Prostate gland (tissue), 2 donors: ENCODE measurements at regions not wholly inside any gene's neighbourhood (a gene's known extent, or its start where the extent isn't known, plus 50 kb on each side); places are given as distances from the start of the nearest gene placed in this dataset.

Source experiments
- POLR2AphosphoS5 ChIP-seq: sonication (generic); formaldehyde crosslinking; IDR thresholded peaks from one replicate; pipeline ENCODE4 v1.6.1; 2017; ENCODE audit warnings: antibody characterized with exemption
- TF ChIP-seq, protein P1 (sequence below), 4 experiments: fragments of 200-600 bp in 2 of 4; fragments of 450-650 bp in 2 of 4; sonication (generic) in 2 of 4; IDR thresholded peaks; 1 replicate in 3 of 4; 2 replicates in 1 of 4; pipeline ENCODE4 v1.5.1; 2016 to 2019; ENCODE audit warnings: antibody characterized with exemption in 4 of 4, mild to moderate bottlenecking in 2 of 4, moderate library complexity in 2 of 4

DNA sequence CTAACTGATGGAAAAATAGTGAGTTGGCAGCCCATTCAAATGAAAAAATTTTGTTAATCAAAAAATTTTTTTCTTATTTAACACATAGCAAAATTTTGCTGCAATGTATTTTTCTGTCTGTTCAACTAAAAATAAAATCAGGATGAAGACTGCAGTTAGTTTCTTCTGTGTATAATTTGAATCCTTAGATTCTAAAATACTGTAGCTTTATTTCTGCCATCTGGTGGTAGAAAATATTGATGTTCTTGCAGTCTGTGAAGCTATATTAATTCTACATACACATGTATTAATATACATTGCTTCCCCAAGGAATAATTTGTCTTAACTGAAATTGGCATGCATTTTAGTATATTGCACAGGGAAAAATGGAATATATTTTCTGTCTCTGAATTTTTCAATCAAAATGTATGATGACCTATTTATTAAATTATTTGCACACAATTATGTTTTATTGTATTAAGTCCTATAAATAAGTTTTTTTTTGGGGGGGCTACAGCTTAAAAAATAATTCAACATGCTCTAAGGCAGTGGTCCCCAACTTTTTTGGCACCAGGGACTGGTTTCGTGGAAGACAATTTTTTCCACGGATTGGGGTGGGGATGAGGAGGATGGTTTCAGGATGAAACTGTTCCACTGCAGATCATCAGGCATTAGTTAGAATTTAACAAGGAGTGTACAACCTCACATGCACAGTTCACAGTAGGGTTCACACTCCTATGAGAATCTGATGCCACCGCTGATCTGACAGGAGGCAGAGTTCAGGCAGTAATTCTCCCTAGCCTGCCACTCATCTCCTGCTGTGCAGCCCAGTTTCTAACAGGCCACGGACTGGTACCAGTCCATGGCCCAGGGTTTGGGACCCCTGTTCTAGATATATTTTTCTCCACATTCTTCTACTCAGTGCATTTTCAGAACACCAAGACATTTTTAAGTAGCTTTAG is 119.4 kb downstream of the GNAT3 start:
- TF ChIP-seq, protein P1, sequence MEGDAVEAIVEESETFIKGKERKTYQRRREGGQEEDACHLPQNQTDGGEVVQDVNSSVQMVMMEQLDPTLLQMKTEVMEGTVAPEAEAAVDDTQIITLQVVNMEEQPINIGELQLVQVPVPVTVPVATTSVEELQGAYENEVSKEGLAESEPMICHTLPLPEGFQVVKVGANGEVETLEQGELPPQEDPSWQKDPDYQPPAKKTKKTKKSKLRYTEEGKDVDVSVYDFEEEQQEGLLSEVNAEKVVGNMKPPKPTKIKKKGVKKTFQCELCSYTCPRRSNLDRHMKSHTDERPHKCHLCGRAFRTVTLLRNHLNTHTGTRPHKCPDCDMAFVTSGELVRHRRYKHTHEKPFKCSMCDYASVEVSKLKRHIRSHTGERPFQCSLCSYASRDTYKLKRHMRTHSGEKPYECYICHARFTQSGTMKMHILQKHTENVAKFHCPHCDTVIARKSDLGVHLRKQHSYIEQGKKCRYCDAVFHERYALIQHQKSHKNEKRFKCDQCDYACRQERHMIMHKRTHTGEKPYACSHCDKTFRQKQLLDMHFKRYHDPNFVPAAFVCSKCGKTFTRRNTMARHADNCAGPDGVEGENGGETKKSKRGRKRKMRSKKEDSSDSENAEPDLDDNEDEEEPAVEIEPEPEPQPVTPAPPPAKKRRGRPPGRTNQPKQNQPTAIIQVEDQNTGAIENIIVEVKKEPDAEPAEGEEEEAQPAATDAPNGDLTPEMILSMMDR (IDR thresholded peaks at IDR 0.05) = peak in 3 of 4 experiments; percentile 62 to 74 (median 71)
- no peak for TF ChIP-seq POLR2AphosphoS5
